ENCODE measurements at regions not wholly inside any gene's neighbourhood (a gene's known extent, or its start where the extent isn't known, plus 50 kb on each side); places are given as distances from the start of the nearest gene placed in this dataset.
"Not testable (repeated sequence)": the region's sequence is repeated elsewhere in the genome, so short reads cannot be mapped to it uniquely, and the experiment has no call there.

DNA sequence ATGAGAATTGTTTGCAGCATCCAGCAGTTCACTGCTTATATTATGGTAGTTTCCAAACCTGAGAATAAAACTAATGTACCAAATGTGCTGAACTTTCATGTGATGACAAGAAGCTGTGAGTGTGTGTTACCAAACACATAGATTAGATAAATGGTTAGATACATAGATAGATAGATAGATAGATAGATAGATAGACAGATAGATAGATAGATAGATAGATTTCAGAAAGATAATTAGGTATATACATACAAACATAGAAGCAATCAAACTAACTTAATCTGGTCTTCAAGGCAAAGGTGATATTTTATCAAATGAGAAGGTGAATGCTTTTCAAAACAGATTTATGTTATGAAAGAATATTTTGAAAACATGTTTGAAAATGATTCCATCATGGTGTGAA, 147.3 kb upstream of the C11orf58 start:
- H3K36me3 Mint-ChIP-seq (ENCODE audit: low read depth), result no peaks in the 10 kb centered on the region
- H3K4me3 Mint-ChIP-seq, result no peak overlapping the region
- H3K9me3 Mint-ChIP-seq, result no peaks in the 10 kb centered on the region
- ATAC-seq (no peak), DNase-seq (no peak)
- no peak overlapping the region for H3K27ac Mint-ChIP-seq
- peaks cover 5% of the 10 kb centered on the region for H3K27me3 Mint-ChIP-seq
- H3K4me1 Mint-ChIP-seq, result no peaks in the 10 kb centered on the region

GRCh38 chr11:16587670-16588069, 150.8 kb upstream of the C11orf58 start:
- H3K27ac Mint-ChIP-seq, result no peak overlapping the region
- DNase-seq, result no peak
- no peaks in the 10 kb centered on the region for H3K4me1 Mint-ChIP-seq
- peaks cover 6% of the 10 kb centered on the region for H3K27me3 Mint-ChIP-seq
- H3K9me3 Mint-ChIP-seq, result no peaks in the 10 kb centered on the region
- no peaks in the 10 kb centered on the region for H3K36me3 Mint-ChIP-seq (ENCODE audit: low read depth)
- ATAC-seq, result no peak
- no peak overlapping the region for H3K4me3 Mint-ChIP-seq

DNA sequence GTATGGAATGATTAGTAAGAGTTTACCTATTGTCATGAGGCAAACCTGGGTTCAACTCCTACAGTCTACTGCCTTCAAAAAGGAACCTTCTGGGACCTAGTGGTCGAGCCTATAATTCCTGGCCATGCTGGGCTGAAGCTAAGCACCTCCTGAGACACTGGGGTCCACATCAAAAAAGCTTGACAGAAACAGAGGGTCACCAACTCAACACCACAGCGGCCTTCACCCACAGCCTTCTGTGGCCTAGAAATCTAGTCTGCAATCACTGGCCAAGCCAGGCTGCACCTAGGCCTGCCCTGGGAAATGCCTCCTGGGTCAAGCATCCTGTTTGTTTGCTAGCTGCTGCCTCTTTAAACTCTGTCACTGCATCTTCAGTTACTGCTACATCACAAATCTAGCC, 153.9 kb upstream of the C11orf58 start:
- H3K27ac Mint-ChIP-seq, result no peak overlapping the region
- ATAC-seq, result no peak
- no peak for DNase-seq
- no peaks in the 10 kb centered on the region for H3K4me1 Mint-ChIP-seq
- no peaks in the 10 kb centered on the region for H3K9me3 Mint-ChIP-seq
- H3K4me3 Mint-ChIP-seq, result no peak overlapping the region
- H3K27me3 Mint-ChIP-seq, result peaks cover 8% of the 10 kb centered on the region
- no peaks in the 10 kb centered on the region for H3K36me3 Mint-ChIP-seq (ENCODE audit: low read depth)

- H3K27ac Mint-ChIP-seq; H3K9me3 Mint-ChIP-seq; H3K4me1 Mint-ChIP-seq; ATAC-seq; H3K36me3 Mint-ChIP-seq (ENCODE audit: low read depth); H3K27me3 Mint-ChIP-seq; H3K4me3 Mint-ChIP-seq; DNase-seq: not testable (repeated sequence)
Measured at GRCh38 chr11:16581078-16581477, 157.4 kb upstream of the C11orf58 start.

DNA sequence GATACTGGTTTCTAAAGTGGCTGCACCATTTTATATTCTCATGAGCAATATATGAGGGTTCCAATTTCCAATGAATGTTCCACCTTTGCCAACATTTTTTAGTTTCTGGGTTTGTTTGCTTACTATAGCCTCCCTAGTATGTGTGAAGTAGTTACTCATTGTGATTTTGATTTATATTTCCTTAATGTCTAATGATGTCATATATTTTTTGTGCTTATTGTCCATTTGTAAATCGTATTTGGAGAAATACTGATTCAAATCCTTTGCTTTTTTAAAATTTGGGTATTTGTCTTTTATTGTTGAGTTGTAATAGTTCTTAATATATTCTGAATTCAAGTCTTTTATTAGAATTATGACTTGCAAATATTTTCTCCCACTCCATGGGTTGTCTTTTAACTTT, 161.0 kb upstream of the C11orf58 start:
- DNase-seq (no peak), ATAC-seq (no peak)
- no peaks in the 10 kb centered on the region for H3K4me1 Mint-ChIP-seq
- peaks cover 3% of the 10 kb centered on the region for H3K9me3 Mint-ChIP-seq
- H3K27ac Mint-ChIP-seq, result no peak overlapping the region
- no peak overlapping the region for H3K4me3 Mint-ChIP-seq
- H3K36me3 Mint-ChIP-seq (ENCODE audit: low read depth), result no peaks in the 10 kb centered on the region
- H3K27me3 Mint-ChIP-seq, result peaks cover 5% of the 10 kb centered on the region

DNA sequence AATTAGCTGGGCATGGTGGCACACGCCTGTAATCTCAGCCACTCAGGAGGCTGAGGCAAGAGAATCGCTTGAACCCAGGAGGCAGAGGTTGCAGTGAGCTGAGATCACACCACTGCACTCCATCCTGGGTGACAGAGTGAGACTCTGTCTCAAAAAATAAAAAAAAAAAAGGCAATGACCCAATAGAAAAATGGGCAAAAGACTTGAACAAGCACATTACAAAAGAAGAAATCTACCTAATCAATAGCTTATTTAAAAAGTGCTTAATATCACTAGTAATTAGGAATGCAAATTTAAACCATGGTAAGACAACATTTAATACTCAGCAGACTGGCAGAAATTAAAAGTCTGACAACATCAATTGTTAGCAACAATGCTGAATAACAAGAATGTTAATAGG, 163.6 kb upstream of the C11orf58 start:
- ATAC-seq; H3K36me3 Mint-ChIP-seq (ENCODE audit: low read depth); H3K4me1 Mint-ChIP-seq; H3K27me3 Mint-ChIP-seq; DNase-seq; H3K4me3 Mint-ChIP-seq; H3K27ac Mint-ChIP-seq; H3K9me3 Mint-ChIP-seq: not testable (repeated sequence)

DNA sequence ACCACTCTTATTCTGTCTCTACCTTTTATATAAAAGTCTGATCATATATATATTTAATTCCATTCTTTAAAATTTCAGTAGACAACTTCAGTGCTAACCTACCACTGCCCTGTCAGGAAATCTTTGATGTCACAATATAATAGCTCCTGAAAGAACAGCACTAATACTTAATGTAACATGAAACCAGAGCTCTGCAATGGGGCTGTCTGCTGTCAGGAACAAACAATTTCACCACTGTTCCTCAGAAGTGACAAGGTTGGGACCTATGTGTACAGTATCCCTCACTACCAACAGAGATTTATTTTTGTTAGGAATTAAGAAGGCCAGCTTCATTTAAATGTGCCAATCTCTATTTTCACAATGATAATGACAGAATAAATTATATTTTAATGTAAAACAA, 165.5 kb upstream of the C11orf58 start:
- no peaks in the 10 kb centered on the region for H3K36me3 Mint-ChIP-seq (ENCODE audit: low read depth)
- no peaks in the 10 kb centered on the region for H3K4me1 Mint-ChIP-seq
- H3K27me3 Mint-ChIP-seq, result no peaks in the 10 kb centered on the region
- ATAC-seq (no peak), DNase-seq (no peak)
- no peak overlapping the region for H3K4me3 Mint-ChIP-seq
- H3K9me3 Mint-ChIP-seq, result peaks cover 3% of the 10 kb centered on the region
- no peak overlapping the region for H3K27ac Mint-ChIP-seq

DNA sequence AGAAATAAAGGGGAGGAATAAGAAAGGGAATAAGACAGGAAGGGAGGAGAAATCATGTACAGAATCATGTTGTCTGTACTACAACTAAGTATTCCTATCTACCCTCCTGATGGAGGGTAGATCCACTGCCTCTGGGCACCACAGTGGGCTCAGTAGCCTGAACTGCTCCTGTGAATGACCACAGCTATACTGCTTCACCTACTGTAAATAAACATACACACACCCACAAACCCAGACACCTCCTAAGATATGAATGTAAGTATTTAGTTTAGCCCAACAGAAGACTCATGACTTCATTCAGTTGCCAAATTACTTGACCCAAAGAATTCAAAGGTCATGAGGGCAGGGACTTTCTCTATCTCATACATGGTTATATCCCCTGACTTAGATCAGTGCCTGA, 177.3 kb upstream of the C11orf58 start:
- H3K4me3 Mint-ChIP-seq, result no peak overlapping the region
- no peak for DNase-seq
- no peaks in the 10 kb centered on the region for H3K27me3 Mint-ChIP-seq
- H3K9me3 Mint-ChIP-seq, result peaks cover 3% of the 10 kb centered on the region
- H3K36me3 Mint-ChIP-seq (ENCODE audit: low read depth), result no peaks in the 10 kb centered on the region
- ATAC-seq, result no peak
- no peak overlapping the region for H3K27ac Mint-ChIP-seq
- H3K4me1 Mint-ChIP-seq, result no peaks in the 10 kb centered on the region

GRCh38 chr11:16558494-16558893, 180.0 kb upstream of the C11orf58 start:
- no peak for ATAC-seq
- no peak overlapping the region for H3K4me3 Mint-ChIP-seq
- H3K36me3 Mint-ChIP-seq (ENCODE audit: low read depth), result no peaks in the 10 kb centered on the region
- H3K27ac Mint-ChIP-seq, result no peak overlapping the region
- H3K27me3 Mint-ChIP-seq, result no peaks in the 10 kb centered on the region
- H3K4me1 Mint-ChIP-seq, result no peaks in the 10 kb centered on the region
- H3K9me3 Mint-ChIP-seq, result peaks cover 3% of the 10 kb centered on the region
- no peak for DNase-seq

- H3K36me3 Mint-ChIP-seq (ENCODE audit: low read depth), result no peaks in the 10 kb centered on the region
- peaks cover 3% of the 10 kb centered on the region for H3K9me3 Mint-ChIP-seq
- H3K4me1 Mint-ChIP-seq, result no peaks in the 10 kb centered on the region
Measured at GRCh38 chr11:16555956-16556355, 182.5 kb upstream of the C11orf58 start.

DNA sequence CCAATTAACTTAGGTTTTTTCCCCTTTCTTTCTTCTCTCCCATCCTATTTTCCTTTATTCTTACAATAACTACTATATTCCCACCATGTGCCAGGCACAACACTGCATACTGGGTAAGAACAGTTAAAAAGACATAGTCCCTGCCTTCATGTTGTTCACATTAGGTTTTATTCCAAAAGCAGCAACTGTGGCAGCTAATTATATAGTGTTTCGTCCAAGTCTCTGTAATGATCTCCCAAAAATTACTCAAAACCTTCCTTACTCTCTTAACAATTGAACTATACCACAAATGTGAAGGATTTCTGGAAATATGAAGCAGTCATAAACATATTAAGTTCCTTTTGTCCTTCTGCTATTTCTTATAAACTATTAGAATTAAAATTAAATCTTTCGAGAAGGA, 184.1 kb upstream of the C11orf58 start:
- ATAC-seq, result no peak
- H3K9me3 Mint-ChIP-seq, result no peaks in the 10 kb centered on the region
- H3K4me3 Mint-ChIP-seq, result no peak overlapping the region
- H3K27ac Mint-ChIP-seq, result no peak overlapping the region
- no peak for DNase-seq
- H3K4me1 Mint-ChIP-seq, result no peaks in the 10 kb centered on the region
- H3K27me3 Mint-ChIP-seq, result no peaks in the 10 kb centered on the region
- no peaks in the 10 kb centered on the region for H3K36me3 Mint-ChIP-seq (ENCODE audit: low read depth)

More at GRCh38 chr11:16555956-16556355, 182.5 kb upstream of the C11orf58 start:
- ATAC-seq, result no peak
- no peak overlapping the region for H3K4me3 Mint-ChIP-seq
- no peaks in the 10 kb centered on the region for H3K27me3 Mint-ChIP-seq
- no peak for DNase-seq
- H3K27ac Mint-ChIP-seq, result no peak overlapping the region

DNA sequence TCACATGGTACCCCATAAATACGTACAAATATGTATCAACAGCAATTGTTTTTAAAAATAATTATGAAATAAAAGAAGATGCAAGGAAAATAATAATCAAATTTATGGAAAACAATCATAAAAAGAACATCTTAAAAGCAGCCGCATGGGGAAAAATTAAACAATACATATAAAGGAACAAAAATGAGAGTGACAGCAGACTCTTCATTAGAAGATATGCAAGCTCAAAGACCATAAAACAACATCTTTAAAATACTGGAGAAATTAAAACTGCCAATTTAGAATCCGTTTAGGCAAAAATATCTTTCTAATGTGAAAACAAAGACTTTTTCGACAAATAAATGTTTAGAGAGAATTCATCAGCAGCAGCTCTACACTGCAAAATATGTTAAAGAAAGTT, 190.6 kb upstream of the C11orf58 start:
- Mint-ChIP-seq H3K4me3 (no peak overlapping the region), H3K27ac (no peak overlapping the region), H3K27me3 (no peaks in the 10 kb centered on the region), H3K4me1 (no peaks in the 10 kb centered on the region), H3K36me3 (ENCODE audit: low read depth) (no peaks in the 10 kb centered on the region), H3K9me3 (peaks cover 5% of the 10 kb centered on the region)
- no peak for ATAC-seq
- DNase-seq, result no peak

DNA sequence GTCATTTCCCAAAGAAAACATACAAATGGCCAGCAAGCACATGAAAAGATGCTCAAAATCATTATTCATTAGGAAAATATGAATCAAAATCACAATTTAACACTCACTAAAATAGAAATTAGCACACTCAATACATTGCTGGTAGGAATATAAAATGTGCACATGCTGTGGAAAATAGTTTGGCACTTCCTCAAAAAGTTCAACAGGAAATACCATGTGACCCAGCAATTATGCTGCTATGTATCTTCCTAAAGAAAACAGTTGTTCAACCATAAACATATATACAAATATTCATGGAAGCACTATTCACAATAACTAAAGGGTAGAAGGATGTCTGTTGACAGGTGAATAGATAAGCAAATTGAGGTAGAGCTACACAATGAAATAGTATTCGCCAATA, 187.3 kb upstream of the SOX6 start:
- Mint-ChIP-seq H3K4me1 (no peaks in the 10 kb centered on the region), H3K27me3 (no peaks in the 10 kb centered on the region), H3K27ac (no peak overlapping the region), H3K4me3 (no peak overlapping the region), H3K36me3 (ENCODE audit: low read depth) (no peaks in the 10 kb centered on the region), H3K9me3 (peaks cover 15% of the 10 kb centered on the region)
- ATAC-seq, result no peak
- DNase-seq, result no peak

DNA sequence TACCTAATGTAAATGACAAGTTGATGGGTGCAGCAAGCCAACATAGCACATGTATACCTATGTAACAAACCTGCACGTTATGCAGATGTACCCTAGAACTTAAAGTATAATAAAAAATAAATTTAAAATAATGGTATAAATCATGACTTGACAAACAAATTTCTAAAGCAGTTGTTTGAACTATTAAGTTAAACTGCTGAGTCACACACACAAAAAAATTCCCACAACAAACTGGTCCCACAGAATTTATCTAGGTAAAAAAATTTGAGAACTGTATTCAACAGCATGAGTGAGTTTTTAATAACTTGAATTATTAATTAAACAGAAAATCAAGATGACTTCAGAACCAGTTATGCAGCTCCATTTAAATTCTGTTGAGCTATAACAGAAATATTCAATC, 186.0 kb upstream of the SOX6 start:
- H3K27me3 Mint-ChIP-seq, result no peaks in the 10 kb centered on the region
- H3K4me1 Mint-ChIP-seq, result no peaks in the 10 kb centered on the region
- no peak overlapping the region for H3K4me3 Mint-ChIP-seq
- ATAC-seq, result no peak
- H3K27ac Mint-ChIP-seq, result no peak overlapping the region
- no peaks in the 10 kb centered on the region for H3K36me3 Mint-ChIP-seq (ENCODE audit: low read depth)
- DNase-seq, result no peak
- peaks cover 16% of the 10 kb centered on the region for H3K9me3 Mint-ChIP-seq

GRCh38 chr11:16536513-16536912, 180.2 kb upstream of the SOX6 start:
- Mint-ChIP-seq H3K27me3 (peaks cover 2% of the 10 kb centered on the region), H3K36me3 (ENCODE audit: low read depth) (no peaks in the 10 kb centered on the region), H3K27ac (no peak overlapping the region), H3K4me3 (no peak overlapping the region), H3K4me1 (no peaks in the 10 kb centered on the region), H3K9me3 (peaks cover 18% of the 10 kb centered on the region)
- ATAC-seq, result no peak
- DNase-seq, result no peak

DNA sequence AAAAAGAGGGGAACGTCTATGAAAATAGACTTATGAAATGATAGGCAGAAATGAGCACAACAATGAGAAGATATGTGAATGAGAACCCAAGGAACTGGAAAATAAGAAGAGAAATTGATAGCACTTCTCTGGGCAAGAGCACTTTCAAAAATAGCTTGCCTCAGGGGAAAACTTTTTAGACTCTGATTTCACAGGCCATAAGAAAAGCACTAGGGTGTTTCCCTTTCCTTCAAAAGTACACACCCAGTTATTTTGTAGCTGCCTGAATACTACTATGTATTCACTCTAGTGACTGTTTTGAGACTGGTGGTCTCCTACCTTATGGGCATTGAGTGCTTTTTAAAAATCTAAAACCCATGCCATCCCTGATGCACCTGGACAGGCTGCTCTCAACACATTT, 172.3 kb upstream of the SOX6 start:
- Mint-ChIP-seq H3K27ac (no peak overlapping the region), H3K27me3 (no peaks in the 10 kb centered on the region), H3K4me1 (no peaks in the 10 kb centered on the region), H3K4me3 (no peak overlapping the region), H3K36me3 (ENCODE audit: low read depth) (no peaks in the 10 kb centered on the region), H3K9me3 (no peaks in the 10 kb centered on the region)
- DNase-seq (no peak), ATAC-seq (no peak)

Data from activated naive CD8-positive, alpha-beta T cell treated with anti-CD3 and anti-CD28 coated beads, Interleukin-2, amount 50 U/mL, for 24 hours (primary cell).